ENCODE measurements at regions not wholly inside any gene's neighbourhood (a gene's known extent, or its start where the extent isn't known, plus 50 kb on each side); places are given as distances from the start of the nearest gene placed in this dataset.
"Not testable (repeated sequence)": the region's sequence is repeated elsewhere in the genome, so short reads cannot be mapped to it uniquely, and the experiment has no call there.

DNA sequence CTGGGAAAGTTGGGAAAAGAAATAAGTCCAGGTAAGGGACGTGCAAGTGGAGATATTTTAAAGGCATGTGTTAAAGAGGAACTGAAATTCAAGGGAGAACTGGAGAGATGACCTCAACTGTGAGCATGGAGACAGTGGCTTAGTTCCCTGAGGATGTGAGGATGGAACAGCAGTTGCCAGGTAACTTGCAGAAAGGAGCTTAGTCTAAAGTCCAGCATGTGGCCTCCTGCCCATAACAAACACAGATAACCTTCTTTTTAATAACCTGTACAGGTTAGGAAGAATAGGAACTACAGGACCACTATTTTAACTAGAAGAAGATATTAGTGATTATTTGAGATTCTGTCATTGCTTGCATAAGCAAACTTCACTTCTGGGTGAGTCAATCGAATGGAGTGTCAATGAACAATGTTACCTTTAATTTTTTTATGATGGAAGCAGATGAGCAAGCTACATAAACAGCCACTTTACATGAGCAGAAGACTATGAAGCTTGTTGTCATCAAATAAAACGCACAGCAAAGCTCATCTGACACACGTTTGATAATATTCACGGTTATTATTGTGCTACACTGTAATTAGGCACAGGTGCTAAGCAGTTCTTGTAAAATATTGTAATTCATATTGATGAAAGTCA, 291.7 kb upstream of the DDHD1 start:
- DNase-seq = no peak

DNA sequence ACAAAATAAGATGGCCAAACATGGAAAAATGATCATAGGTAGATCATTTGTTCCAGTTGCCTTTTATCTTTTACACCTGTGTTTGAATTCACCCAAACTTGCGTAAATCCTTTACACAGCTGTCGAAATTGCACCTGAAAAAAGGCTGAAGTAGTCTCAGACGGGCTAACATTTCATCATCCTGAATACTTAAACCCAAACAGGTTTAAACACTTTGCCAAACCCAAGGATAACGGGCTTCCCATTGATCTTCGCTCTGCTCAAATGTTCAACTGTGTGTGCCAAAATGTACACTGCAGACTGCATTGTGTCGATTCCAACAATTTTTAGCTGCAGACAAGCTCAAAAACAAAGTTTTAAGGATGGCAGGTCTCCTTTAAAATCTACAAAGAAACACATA, 288.7 kb upstream of the DDHD1 start:
- DNase-seq = no peak

DNA sequence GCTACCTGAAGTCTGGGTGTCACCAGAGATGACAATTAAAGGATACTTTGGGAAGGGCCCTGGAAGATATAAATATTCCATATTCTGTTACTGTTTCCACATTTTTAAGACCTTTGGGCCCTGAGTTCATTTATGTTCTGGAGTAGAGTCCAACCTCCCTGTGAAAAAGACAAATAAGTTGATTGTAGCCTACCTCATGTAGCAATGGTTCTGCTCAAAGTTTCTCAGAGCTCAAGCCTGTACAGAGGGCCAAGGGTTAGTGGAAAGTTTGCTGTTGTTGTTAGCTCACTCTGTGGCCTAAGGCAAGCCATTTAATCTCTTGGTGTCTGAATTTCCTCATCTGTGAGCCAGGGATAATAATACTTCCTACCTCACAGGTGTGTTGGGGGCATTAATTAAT, 284.7 kb upstream of the DDHD1 start:
- no peak for DNase-seq

DNA sequence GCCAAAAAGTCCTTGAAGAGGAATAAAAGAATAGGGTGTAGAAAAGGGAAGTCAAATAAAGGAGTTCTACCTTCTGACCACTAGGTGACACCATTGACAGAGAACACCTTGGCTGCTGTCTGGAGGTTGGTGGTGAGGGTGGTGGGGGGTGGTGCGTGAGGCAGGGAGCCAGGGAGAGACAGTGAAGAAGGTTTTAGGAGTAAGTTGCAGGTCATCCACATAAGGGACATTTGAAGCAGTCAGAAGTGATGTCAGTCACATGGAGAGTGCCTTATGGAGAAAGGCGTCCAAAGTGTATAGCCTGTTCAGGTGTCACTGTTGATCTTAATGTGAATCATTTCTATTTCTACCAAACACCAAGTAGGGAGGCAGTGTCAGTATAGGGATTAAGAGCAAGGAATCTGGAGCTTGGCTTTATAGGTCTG, 279.3 kb upstream of the DDHD1 start:
- DNase-seq = no peak

DNA sequence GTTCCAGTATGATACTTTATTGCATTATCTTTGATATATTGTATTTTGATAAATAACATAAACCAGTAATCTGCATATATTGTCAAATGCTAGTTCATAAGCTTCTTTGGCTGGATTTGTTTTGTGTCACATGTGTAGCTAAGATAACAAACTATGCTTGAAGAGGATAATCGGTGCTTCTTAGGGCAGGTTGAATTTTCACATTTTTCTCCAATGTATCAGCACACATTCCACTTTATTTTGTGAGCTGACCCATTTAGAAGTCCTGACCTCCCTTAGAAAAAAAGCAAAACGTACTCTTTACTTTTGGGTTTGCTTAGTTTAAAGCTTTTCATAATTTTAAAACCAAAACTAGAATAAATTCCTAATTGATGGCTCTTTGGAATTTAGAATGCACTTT, 277.7 kb upstream of the DDHD1 start:
- DNase-seq = no peak

DNA sequence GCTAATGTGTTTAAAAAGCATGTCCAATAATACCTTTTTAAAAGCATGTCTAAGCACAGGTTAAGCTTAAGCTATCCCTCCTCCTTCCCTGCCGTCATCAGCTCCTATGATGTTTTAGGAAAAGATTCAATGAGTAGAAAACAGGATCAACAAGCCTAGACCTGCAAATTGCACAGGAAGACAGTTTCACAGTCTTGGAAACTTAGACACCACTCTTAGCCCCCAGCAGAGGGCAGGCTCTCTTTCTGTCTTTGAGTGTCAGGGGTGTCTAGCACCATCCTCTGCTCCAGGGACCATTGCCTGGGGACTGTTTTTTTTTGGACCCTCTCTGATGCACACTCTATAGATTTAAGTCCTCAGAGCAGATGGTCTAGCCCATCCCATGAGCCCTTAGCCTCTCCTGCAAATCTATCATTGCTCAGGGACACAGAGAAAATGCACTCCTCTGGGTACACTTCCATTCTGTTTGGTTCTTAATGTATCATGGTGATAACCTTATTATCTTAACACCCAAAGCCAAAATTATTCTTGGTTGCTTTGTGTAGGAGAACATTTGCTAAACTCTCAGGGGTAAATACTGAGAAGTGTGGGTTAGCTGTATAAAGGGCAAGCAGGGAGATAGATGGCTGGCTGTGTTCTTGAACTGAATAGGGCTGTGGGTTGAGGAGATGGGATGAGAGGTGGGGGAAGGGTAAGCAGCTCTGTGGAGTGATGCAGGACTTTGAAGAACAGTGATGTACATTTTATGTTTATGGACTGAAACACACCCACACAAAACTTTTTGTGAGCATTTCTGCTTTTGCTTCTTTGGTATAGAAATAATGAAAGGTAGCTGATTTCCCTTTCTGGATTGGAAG, 259.9 kb upstream of the DDHD1 start:
- no peak for DNase-seq

DNA sequence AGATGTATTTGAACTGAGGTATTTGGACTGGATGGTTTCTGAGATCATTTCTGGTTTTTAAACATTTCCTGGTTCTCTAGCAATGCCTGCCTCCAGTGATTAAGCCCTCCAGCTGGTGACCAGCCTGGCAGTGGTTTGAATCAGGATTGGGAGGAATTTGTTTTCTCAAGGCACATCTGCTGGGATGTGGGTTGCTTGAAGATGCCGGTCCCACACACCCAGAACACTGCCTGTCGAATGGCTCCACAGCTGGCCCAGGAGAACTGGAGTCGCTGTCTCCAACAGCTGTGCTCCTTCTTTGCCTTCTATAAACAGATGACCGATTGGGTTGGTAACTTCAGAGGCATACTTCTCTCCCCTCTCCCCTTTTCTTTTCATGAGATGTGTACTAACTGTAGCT, 258.0 kb upstream of the DDHD1 start:
- DNase-seq = no peak

DNA sequence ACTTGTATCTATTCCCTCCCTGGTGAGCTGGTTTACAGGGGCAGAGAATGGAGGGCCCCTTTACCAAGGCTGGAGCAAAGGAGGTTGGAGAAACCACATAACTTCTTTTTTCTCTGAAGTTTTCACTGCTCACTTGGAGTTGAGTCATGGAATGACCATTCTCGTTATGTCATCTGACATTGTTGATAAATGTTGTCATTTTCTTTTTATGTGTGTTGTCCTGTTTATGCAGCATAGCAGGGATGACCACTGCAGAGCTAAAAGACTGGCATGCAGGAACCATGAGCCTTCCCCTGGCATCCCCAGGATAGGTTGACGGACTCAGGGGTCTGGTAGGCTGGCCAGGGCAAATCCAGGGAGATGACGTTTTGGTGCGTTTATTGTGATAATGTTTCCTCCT, 256.8 kb upstream of the DDHD1 start:
- no peak for DNase-seq

DNA sequence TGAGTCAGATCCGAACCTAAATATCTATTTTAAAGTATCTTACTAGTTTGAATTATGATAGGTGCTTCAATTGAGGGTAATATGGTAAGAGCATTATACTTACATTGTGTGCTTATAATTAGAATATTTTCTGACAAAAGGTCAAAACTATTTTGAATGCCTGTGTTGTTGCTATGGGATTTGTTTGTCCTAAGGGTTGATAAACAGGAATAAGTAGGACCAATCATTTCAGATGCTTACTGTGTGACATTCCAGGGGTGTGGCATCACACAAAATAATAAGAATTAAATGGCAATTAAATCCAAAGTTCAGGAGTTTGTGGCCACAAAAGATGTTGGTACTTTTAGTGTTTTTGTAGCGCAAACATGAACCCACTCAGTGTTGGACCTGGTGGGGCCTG, 256.2 kb upstream of the DDHD1 start:
- no peak for DNase-seq

DNA sequence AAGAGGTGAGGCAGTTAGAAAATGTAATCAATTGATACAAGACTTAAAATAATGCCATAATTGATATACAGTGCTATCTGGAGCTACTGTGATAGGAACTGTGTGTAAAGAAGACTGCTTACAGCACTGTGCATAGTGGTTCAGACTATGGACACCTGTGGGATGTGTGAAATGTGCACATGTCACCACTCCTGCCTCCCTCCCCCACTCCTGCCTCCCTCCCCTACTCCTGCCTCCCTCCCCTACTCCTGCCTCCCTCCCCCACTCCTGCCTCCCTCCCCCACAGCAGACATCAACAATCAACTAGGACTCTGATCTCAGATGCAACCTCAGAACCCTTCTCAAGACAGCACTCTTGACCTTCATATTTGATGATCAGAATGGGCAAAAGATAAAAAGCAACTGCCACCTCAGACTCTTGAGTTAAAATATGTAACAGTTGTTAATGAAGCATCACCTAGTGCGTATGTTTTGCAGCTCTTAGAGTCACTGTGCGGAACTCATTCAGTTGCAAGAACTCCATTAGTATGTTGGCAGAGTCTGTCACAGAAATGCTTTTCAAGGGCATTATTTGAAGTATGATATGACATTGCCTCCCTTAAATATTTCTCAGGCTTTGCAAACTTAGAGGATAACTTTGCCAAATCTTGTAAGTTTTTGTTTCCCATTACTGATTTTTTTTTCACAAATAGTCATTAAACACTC, 255.2 kb upstream of the DDHD1 start:
- DNase-seq = no peak

DNA sequence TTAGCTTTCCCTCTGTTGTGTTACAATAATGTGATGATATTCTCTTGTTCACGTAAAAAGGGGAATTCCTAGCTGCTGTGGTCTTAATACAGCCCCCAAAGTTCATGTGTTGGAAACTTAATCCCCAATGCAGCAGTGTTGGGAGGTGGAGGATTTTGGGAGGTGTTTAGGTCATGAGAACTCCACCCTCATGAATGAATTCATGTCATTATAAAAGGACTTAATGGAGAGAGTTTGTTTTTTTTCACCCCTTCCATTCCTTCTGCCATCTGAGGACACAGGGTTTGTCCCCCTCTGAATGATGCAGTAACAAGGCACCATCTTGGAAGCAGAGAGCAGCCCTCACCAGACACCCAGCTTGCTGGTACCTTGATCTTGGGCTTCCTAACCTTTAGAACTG, 253.4 kb upstream of the DDHD1 start:
- DNase-seq = no peak

DNA sequence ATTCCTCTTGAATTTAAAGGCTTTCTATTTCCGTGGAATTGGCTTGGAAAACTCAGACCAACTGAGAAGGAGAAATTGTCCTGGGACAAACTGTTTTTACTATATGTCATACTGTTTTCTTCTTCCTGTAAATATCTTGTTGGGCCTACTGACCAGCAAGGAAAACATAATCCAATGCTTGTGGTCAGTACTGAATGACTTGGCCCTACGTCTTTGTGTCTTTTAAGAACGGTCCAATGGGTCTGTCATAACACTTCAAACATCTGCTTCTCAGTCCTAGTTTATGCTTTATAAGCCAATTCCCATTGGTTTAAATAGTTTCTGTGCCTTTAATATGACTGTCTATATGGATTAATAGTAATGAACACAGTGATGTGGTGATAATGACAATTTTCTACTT, 248.5 kb upstream of the DDHD1 start:
- no peak for DNase-seq

DNA sequence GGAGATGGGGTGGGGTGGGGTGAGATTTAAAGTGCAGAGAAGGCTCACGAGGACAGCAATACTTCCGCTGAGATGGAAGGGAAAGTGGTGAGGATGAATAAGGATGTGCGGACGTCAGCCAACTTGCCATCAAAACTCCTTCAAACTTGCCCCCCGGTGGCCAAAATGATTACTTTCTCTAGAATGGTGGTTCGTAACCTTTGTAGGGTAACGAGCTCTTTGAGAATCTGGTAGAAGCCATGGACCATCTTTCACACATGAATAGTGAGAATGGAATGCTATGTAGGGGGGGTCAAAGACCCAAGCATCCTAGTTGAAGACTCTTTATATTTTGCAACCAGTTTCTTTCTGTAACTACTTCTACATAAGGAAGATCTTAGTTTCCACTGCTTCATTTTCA, 245.9 kb upstream of the DDHD1 start:
- no peak for DNase-seq

DNA sequence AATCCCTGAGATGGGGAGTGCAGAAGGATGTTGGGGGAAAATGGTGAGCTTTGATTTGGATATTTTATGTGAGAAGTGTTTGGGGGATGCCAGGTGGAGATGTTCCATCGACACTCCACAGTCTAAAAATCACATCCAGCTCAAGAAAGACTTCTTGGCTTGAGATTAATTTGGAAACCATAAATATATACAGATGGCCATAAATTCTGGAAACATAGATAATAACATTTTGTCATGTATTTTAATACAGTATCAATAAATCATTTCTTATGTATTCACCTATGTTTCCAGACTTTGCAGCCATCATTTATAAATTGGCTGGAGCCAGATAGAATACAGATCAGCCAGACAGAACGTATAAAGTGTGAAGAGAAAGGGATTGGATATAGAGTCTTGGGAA, 245.5 kb upstream of the DDHD1 start:
- DNase-seq = no peak

DNA sequence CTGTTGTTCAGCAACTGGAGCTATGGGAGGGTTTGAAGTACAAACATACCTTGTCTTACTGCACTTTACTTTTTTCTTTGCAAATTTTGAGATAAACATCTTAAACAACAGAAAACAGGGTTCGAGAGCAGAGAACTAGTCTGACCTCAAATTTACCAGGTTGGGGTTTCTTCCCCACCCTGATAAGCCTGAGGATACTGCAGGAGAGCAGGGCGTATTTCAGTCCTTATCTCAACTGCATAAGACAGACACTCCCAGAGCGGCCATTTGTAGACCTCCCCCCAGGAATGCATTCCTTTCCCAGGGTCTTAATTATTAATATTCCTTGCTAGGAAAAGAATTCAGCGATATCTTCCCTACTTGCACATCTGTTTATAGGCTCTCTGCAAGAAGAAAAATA, 242.1 kb upstream of the DDHD1 start:
- DNase-seq = not testable (repeated sequence)

DNA sequence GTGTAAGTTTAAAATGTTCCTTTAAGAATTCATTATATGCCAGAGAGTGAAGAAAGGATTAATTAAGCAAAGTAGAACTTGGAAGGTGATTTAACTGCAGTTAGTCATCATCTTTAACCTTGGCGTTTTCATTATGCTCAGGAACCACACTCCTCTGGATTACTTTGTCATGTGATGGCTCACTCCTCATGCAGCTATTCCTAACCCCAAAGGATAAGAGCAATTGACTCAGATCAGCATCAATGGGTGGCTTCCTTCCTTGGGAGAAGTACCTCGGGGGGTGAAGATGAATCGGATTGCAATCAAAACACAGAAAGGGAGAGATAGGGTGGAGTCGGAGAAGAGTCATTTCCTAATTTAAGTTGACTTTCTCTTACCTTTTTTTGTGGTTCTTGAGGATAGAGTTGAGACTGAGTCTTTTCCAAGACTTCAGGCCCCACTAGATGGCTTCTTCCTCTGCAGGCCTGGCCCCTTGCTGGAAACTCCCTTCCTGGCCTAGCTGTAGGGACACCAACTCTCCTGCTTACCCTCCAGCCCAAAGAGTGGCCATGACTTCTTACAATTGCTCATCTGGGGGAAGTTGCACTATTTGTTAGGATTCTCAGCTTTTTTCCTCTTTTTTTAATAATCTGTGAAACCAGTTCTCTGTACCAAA, 238.6 kb upstream of the DDHD1 start:
- DNase-seq = no peak

DNA sequence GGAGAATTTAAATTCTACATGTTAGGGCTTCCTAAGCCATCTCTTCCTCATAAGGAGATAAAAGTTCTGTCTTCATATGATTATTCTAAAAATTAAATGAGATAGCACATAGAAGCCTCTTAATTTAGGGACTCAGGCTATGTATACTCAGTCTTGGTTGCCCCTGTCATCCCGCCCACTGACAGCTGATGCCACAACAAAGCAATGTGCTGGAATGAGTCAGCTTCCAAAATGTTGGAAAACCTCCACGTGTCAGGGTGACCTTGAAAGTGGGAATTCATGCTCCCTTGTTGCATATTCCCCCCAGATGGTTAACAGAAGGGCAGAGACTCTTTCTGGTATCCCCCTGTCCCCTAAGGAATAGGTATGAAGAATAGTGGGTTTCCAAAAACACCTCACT, 238.0 kb upstream of the DDHD1 start:
- DNase-seq = no peak

DNA sequence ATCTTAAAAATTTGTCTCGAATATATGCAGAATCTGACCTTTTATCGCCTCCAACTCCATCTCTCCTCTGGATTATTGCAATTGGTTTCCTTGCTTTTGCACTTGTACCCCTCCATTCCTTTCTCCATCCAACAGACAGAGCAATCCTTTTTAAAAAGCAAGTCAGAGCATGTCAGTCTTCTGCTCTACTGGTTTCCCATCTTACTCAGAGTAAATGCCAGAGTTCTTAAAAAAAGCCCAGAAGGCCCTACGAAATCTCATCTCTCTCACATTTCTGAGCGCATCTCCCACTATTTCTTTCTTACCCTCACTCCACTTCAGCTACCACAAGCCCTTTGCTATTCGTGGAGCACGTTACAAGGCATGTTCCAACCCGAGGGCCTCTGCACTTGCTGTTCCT, 236.9 kb upstream of the DDHD1 start:
- no peak for DNase-seq

DNA sequence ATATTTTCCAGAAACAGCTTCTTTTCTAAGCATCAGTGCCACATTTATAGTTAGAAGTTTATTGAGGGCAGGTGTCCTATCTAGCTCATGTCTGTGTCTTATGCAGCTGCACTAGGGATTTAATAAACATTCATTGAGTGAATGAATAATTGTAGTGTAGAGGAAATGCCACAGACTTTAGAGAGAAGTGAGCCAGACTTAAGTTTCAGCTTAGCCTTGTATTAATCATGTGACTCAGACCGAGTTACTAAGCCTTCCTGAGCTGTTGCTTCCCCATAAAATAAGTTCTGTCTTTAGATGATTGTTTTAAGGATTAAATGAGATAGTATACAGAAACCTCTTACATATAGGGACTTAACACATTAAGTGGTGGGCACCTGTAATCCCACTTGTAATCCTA, 236.1 kb upstream of the DDHD1 start:
- DNase-seq = no peak

DNA sequence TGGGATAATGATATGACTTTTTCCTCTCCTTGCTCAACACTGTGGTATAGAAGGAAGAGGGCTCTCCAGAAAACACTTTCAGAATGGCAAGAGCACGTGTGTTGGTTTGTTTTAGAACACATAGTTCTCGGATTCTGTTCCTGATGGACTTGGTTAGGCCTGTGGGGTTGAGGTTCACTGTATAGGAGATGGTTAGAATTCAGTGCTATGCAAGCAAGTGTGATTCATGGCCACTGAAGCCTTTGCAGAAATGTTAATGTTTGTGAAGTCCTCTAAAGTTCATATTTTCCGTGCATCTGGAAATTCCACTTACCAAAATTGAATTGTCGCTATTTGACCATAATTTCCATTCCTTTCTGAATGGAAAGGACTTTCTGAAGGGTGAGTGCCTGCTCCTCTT, 233.2 kb upstream of the DDHD1 start:
- DNase-seq = no peak

DNA sequence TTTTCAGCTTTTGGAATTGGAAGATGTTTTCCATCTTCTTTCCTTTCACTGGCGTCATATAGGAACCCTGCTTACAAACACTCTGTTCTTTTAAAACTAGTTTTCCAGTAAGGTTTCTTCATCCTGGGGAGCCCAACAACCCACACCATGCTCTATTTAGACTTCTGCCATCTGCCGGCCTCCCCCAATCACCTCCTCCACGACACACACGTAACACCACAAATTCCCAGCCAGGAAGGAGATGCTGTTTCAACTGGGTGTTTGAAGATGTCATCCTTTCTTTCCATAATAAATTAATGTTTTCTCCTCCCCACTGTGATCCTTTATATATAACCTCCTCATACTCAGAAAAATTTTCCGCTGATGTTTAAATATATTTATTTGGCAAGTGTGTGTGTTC, 231.4 kb upstream of the DDHD1 start:
- no peak for DNase-seq

DNA sequence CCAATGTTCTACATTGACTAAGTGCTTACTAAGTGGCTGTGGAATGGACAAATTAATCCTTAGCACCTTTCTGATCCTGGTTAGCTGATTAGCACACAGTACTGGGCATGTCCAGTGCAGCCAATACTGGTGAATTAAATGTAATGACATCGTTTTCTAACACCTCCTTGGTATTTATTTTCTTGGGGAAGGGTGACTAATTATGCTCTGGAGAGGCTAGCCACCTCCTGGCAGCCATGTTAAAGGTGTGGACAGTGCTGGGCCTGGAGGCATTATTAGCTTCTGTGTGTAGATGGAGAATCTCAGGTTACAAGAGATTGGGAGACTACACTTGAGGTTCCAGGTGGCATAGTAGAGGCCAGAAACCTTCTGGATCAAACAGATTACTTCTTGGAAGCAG, 230.9 kb upstream of the DDHD1 start:
- no peak for DNase-seq

DNA sequence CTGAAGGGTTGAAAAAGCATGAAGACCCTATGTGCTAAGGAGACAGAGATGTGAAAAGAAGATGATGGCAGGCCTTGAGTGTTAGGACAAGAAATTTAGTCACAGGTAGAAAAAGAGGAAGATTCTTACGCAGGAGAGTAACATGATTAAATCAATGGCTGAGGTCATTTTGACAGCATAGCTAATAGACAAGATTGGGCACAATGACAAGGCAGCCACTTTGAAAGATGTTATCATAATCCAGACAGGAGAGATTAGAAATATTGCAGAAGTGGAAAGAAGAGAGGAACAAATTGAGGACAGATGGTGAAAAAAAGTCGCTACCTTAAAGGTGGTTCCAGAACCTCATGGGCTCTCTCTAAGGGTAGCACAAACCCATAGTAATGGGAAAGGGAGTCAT, 228.8 kb upstream of the DDHD1 start:
- DNase-seq = no peak

DNA sequence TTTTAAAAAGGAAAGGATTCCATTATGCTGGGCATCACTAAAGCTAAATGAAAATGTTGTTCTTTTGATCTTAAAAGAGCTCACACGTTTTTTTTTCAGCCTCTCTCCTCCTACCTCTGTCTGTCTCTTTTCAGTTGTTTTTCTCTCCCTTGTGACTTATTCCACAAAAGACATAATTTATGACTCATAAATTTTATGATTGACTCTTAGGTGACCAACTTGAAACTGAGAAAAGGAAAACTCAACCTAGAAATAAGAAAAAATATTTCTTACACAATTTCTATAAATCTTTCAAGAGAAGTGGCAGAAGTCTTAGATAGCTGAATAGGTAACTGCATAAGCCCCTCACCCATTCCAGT, 227.7 kb upstream of the DDHD1 start:
- DNase-seq = no peak
